Upper lobe of left lung (tissue), 4 donors: ENCODE measurements at regions not wholly inside any gene's neighbourhood (a gene's known extent, or its start where the extent isn't known, plus 50 kb on each side); places are given as distances from the start of the nearest gene placed in this dataset.

Source experiments
- EP300 ChIP-seq, 4 donors: sonication (generic); formaldehyde crosslinking; IDR thresholded peaks; one replicate each; pipeline ENCODE4 v1.5.1; 2017; ENCODE audit warnings: antibody characterized with exemption in 4 of 4, control low read depth in 2 of 4
- POLR2A ChIP-seq, 4 donors: fragments of 450-650 bp; IDR thresholded peaks; one replicate each; pipeline ENCODE4 v1.5.1; 2016 to 2017; ENCODE audit warnings: antibody characterized with exemption in 4 of 4, mild to moderate bottlenecking in 2 of 4
- POLR2AphosphoS5 ChIP-seq, 2 donors: sonication (generic); formaldehyde crosslinking; IDR thresholded peaks; one replicate each; pipeline ENCODE4 v1.5.1; 2017; ENCODE audit warnings: antibody characterized with exemption in 2 of 2
- TF ChIP-seq, protein P1 (sequence below), 6 experiments: fragments of 450-650 bp in 4 of 6; fragments of 200-600 bp in 2 of 6; sonication (generic) in 2 of 6; IDR thresholded peaks; one replicate each; pipeline ENCODE4 v1.5.1; 2016 to 2019; ENCODE audit warnings: antibody characterized with exemption in 6 of 6

DNA sequence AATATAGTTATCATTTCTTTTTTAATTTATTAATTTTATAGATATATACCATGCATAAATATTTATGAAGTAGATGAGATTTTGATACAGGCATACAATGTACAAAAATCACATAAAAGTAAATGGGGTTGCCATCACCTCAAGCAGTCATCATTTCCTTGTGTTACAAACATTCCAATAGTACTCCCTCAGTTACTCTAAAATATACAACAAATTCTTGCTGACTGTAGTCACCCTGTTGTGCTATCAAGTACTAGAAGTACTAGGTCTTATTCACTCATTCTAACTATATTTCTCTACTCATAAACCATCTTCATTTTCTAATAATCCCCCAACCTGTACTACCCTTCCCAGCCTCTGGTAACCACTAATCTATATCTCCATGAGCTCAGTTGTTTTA lies 432.6 kb upstream of the SYT1 start:
- TF ChIP-seq, protein P1, sequence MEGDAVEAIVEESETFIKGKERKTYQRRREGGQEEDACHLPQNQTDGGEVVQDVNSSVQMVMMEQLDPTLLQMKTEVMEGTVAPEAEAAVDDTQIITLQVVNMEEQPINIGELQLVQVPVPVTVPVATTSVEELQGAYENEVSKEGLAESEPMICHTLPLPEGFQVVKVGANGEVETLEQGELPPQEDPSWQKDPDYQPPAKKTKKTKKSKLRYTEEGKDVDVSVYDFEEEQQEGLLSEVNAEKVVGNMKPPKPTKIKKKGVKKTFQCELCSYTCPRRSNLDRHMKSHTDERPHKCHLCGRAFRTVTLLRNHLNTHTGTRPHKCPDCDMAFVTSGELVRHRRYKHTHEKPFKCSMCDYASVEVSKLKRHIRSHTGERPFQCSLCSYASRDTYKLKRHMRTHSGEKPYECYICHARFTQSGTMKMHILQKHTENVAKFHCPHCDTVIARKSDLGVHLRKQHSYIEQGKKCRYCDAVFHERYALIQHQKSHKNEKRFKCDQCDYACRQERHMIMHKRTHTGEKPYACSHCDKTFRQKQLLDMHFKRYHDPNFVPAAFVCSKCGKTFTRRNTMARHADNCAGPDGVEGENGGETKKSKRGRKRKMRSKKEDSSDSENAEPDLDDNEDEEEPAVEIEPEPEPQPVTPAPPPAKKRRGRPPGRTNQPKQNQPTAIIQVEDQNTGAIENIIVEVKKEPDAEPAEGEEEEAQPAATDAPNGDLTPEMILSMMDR (IDR thresholded peaks at IDR 0.05) = no peak
- no peak for TF ChIP-seq POLR2A (IDR thresholded peaks at IDR 0.05)
- no peak for TF ChIP-seq POLR2AphosphoS5 (IDR thresholded peaks at IDR 0.05)
- no peak for TF ChIP-seq EP300 (IDR thresholded peaks at IDR 0.05)
